HEK293 (cell line): ENCODE measurements at regions not wholly inside any gene's neighbourhood (a gene's known extent, or its start where the extent isn't known, plus 50 kb on each side); places are given as distances from the start of the nearest gene placed in this dataset.

Source experiments
- CTCF ChIP-seq: fragments of 450-650 bp; formaldehyde crosslinking; IDR thresholded peaks from 2 replicates; pipeline ENCODE4 v1.5.1; 2016; ENCODE audit warnings: missing biosample characterization, missing genetic modification characterization
- KLF17 ChIP-seq: fragments of 450-650 bp; formaldehyde crosslinking; IDR thresholded peaks from 2 replicates; pipeline ENCODE4 v1.5.1; 2016; ENCODE audit warnings: missing biosample characterization, missing genetic modification characterization
- MYNN ChIP-seq: fragments of 450-650 bp; formaldehyde crosslinking; IDR thresholded peaks from 2 replicates; pipeline ENCODE4 v1.5.1; 2016; ENCODE audit warnings: missing biosample characterization, missing genetic modification characterization, borderline replicate concordance
- SETDB1 ChIP-seq: IDR thresholded peaks from one replicate; pipeline ENCODE4 v1.6.1; 2017; ENCODE audit warnings: mild to moderate bottlenecking, low read length, moderate library complexity, mixed read lengths; ENCODE audit not compliant: insufficient read length
- TCF7L2 ChIP-seq: IDR thresholded peaks from 2 replicates; pipeline ENCODE4 v1.6.1; 2011; ENCODE audit warnings: low read depth, mild to moderate bottlenecking, inconsistent platforms, low read length, moderate library complexity, borderline replicate concordance
- YY1 ChIP-seq: fragments of 450-650 bp; formaldehyde crosslinking; IDR thresholded peaks from 2 replicates; pipeline ENCODE4 v1.5.1; 2018; ENCODE audit warnings: missing biosample characterization, missing genetic modification characterization
- ZBTB17 ChIP-seq: fragments of 450-650 bp; formaldehyde crosslinking; IDR thresholded peaks from 2 replicates; pipeline ENCODE4 v1.5.1; 2016; ENCODE audit warnings: missing biosample characterization, missing genetic modification characterization
- ZNF140 ChIP-seq: fragments of 450-650 bp; formaldehyde crosslinking; IDR thresholded peaks from 2 replicates; pipeline ENCODE4 v1.5.1; 2016; ENCODE audit warnings: missing biosample characterization, missing genetic modification characterization
- ZNF211 ChIP-seq: fragments of 450-650 bp; formaldehyde crosslinking; IDR thresholded peaks from 2 replicates; pipeline ENCODE4 v1.5.1; 2016; ENCODE audit warnings: low read depth, missing biosample characterization, missing genetic modification characterization
- ZNF274 ChIP-seq, 2 experiments: fragments of 200-500 bp in 1 of 2; fragments of 450-650 bp in 1 of 2; sonication (Bioruptor generic) in 1 of 2; formaldehyde crosslinking in 1 of 2; IDR thresholded peaks; 2 replicates each; pipeline versions ENCODE4 v1.5.1 to v1.6.1; 2014 to 2016; ENCODE audit warnings: borderline replicate concordance in 1 of 2, inconsistent platforms in 1 of 2, low read length in 1 of 2, missing biosample characterization in 1 of 2, missing genetic modification characterization in 1 of 2
- ZNF302 ChIP-seq: fragments of 450-650 bp; formaldehyde crosslinking; IDR thresholded peaks from 2 replicates; pipeline ENCODE4 v1.5.1; 2016; ENCODE audit warnings: missing biosample characterization, missing genetic modification characterization, low read depth
- ZNF747 ChIP-seq: fragments of 450-650 bp; formaldehyde crosslinking; IDR thresholded peaks from 2 replicates; pipeline ENCODE4 v1.5.1; 2016; ENCODE audit warnings: missing biosample characterization, missing genetic modification characterization
- ZNF792 ChIP-seq: fragments of 450-650 bp; formaldehyde crosslinking; IDR thresholded peaks from 2 replicates; pipeline ENCODE4 v1.5.1; 2016; ENCODE audit warnings: missing biosample characterization, missing genetic modification characterization
- TF ChIP-seq, protein P1 (sequence below): IDR thresholded peaks from 2 replicates; pipeline ENCODE4 v1.6.1; 2011; ENCODE audit warnings: mild to moderate bottlenecking, low read depth, low read length, borderline replicate concordance

DNA sequence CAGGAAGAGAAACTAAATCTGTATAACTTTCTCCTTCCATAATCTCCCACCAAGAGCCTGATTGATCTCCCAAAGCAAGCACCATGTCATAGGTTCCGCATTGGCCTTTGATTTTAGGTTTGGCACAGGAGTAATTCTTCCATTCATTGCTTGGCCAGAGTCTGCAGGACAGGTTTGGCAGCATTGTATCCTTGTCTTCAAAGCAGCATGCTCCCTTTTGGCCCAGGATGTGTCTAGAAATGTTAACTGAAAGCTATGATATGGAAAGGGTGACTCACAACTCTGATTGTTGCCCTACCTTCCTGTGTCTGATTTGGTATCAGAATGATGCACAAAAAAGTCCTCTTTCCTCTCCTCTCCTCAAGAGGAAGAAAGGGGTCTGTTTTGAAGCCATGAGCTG, 824.3 kb upstream of the PRMT6 start:
- TF ChIP-seq ZNF747 (tag by site-specific recombination): no peak
- TF ChIP-seq CTCF (tag by site-specific recombination): no peak
- no peak for TF ChIP-seq ZNF140 (tag by site-specific recombination)
- no peak for TF ChIP-seq KLF17 (tag by site-specific recombination)
- no peak for TF ChIP-seq SETDB1
- TF ChIP-seq ZNF302 (tag by site-specific recombination): no peak
- no peak for TF ChIP-seq YY1
- TF ChIP-seq MYNN (tag by site-specific recombination): no peak
- TF ChIP-seq ZNF792 (tag by site-specific recombination): no peak
- no peak for TF ChIP-seq ZNF274 (IDR thresholded peaks at IDR 0.05; ENCODE audit: low read length)
- no peak for TF ChIP-seq ZNF274 (tag by site-specific recombination; IDR thresholded peaks at IDR 0.05; ENCODE audit: borderline replicate concordance)
- no peak for TF ChIP-seq ZBTB17
- TF ChIP-seq TCF7L2: no peak
- TF ChIP-seq, protein P1, sequence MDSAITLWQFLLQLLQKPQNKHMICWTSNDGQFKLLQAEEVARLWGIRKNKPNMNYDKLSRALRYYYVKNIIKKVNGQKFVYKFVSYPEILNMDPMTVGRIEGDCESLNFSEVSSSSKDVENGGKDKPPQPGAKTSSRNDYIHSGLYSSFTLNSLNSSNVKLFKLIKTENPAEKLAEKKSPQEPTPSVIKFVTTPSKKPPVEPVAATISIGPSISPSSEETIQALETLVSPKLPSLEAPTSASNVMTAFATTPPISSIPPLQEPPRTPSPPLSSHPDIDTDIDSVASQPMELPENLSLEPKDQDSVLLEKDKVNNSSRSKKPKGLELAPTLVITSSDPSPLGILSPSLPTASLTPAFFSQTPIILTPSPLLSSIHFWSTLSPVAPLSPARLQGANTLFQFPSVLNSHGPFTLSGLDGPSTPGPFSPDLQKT: no peak
- no peak for TF ChIP-seq ZNF211 (tag by site-specific recombination)
